ENCODE measurements at regions not wholly inside any gene's neighbourhood (a gene's known extent, or its start where the extent isn't known, plus 50 kb on each side); places are given as distances from the start of the nearest gene placed in this dataset.

- TF ChIP-seq EZH2 (IDR thresholded peaks at IDR 0.05; ENCODE audit: insufficient read depth, low read length) (no peak), CTCF (IDR thresholded peaks at IDR 0.05; ENCODE audit: insufficient read depth, low read depth, low read length) (no peak)
Observed at GRCh38 chr4:66647476-66647875, 897.8 kb downstream of the CENPC start.

All from astrocyte (in vitro differentiated cells and primary cell).